ELR (cell line): ENCODE measurements at regions not wholly inside any gene's neighbourhood (a gene's known extent, or its start where the extent isn't known, plus 50 kb on each side); places are given as distances from the start of the nearest gene placed in this dataset.
A peak's percentile ranks its signal among the peaks of the same experiment; 100 is the strongest.
"Not testable (repeated sequence)": the region's sequence is repeated elsewhere in the genome, so short reads cannot be mapped to it uniquely, and the experiment has no call there.

Source experiments
- DNase-seq: peaks from one replicate; pipeline ENCODE4 v3.0.0-alpha.2; 2015; ENCODE audit warnings: low read depth

DNA sequence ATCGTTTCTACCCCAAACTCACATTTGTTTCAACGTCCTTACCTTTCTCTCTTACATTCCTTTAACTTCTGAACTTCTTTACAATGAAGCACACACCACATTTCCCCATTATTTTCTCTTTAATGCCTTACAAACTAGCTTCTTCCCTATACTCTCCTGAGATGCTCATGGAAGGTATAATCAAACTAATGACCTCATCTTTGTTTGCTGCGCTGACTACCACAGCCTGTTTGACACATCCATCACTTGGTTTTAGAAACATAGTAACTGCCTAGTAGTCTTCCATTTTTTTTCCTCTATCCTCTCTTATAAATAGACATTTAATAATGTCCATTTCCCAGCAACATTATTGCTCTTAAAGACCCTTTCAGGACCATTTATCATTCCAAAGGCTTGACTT, 230.5 kb upstream of the LRTM1 start:
- DNase-seq = peak; percentile 52

DNA sequence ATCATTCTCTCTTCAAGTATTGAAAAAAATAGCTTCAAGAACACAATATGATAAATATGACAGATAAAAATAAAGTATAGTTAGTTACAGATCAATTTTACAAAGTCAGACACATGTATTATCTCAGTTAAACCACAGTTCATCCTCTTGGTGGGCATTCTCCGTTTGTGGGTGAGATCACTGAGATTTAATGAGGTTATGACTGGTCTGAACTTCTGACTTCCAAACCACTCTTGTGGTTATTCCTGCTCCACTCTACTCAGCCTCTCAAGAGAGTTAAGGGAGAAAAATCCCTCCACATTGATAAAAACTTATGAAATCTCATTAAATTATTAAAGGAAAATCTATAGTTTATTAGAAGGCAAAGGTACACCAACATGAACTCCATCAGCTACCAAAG, 229.9 kb upstream of the LRTM1 start:
- DNase-seq = peak; percentile 87

DNA sequence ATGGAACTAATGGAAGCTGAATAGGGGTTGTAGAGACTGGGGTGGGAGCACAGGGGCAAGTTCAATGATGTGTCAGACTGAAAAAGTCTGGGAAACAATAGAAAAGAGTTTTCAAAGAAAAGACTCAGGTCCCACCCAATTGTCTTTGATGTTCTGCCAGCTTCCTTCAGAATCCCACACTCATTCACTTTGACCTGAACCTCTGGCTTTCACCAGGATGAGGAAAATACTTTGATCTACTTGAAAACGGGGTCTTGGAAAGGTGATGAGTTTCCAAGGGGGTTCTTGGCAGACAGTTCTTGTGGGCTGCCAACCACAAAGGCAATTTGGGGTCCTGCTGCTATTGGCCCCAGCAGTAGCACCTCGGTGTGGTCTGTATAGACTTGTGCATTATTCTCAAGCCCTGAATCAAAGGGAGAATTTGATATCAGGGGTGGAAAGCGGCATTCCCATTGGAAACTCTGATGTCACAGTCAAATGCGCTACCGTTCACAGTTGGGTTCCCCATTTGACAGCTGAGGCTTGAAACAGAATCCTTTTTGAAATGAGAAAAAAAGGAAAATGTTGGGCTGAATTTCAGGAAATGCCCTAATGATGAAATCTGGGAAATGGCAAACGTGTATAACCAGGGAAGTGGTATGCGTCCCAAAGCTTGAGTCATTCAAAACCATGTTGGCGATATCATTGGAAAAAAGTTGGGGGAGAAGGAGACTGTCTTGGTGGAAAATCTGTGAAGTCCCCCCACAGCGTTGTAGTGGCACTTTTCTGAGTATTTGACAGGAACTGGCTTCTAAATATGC, 229.2 kb upstream of the LRTM1 start:
- peak; percentile 82 for DNase-seq

DNA sequence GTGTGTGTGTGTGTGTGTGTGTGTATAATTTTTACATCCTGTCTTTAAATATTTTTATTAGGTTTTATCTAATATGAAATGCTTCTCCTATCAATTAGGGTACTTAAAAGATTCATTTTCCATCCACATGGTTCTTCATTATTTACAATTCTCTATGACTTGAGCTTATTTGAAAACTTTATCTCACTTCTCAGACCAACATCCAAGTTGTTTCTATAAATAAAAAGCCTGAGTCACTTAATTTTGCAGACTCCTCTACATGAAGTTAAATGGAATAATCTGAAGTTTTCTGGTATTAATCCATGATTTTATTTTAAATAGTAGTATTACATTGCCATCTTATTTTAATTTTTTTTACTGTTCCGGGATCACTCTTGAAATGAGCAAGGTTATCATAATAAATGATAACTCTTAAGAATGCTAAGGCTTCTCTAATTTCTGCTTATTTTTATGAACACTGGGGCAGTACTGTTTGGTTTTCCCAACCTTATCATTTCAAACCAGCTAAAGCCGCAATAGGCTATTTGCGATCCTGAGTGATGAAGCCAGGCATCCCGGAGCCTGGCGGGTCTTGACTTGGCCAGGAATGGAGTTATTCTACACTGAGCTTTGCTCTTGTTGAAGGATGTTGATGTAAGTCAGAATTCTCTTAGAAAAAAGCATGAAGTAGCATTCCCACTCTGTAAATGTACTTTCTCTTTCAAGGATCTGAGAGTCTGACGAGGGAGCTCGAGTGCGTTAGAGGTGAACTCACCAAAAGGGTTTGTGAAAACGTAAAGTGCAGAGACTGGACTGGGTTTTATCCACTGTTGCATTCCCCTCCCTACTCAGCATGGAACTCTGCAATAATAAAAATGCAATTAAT, 220.2 kb upstream of the LRTM1 start:
- peak; percentile 8 for DNase-seq

DNA sequence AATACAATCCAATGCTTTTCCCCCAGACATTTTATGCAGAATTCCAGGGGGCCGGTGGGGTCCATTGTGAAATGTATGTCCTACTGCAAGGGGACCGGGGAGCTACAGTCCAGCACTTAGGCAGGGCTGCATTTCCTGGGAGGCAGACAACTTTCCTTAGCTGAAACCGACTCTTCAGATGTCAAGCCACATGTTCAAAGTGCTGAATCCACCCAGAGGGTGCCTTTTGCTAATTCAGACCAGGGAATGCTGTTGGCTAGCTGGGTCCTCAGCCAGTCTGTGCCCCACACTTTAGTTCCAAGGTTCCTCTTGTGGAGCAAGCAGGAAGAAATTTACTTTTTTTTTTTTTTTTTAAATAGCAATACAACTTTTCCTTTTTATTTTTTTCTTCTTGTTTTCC, 219.5 kb upstream of the LRTM1 start:
- DNase-seq = no peak

DNA sequence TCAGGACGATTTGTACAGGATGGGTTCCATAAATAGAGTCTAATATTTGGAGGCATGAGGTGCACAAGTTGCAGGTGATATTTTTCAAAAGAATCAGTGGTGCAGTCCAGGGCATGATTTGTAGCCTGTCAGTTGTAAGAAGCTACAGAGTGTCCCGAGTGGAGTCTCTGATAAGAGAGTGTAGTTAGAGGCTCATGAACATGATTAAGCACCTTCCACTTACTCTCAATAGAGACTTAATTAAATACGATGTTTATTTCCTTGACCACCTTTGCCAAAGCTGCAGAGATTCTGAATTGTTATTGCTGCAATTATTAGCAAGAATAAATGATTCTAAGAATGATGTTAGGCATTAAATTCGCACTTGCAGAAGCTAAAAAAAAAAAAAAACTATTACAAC, 218.4 kb upstream of the LRTM1 start:
- no peak for DNase-seq

DNA sequence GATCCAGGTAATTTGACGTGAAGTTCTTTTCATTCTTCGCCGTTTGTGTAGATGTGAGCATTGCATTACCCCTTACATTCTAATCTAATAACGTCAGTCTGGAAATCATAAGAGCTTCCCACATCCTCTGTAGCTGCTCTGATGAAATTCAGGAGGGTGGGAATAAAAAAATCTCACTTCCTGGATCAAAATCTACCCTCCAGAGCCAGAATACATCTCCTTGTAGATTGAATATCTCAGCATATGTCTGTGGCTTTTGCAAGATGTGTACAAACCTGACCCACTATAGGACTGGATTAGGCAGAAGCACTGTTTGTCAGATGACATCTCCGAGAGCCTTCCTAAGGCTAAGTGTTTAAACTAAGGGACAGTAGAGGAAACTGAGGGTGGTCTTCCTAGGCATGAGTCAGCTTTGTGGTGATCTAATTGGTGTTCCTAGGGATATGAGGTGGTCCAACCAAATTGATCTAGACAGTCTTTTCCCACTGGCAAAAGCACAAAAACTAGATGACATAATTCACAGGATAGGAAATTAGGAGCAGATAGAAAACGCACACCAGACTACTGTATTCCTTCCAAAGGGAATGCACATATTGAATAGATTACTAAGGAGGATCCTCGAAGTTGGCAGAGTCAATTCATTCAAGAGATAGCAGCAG, 216.3 kb upstream of the LRTM1 start:
- peak; percentile 94 for DNase-seq

DNA sequence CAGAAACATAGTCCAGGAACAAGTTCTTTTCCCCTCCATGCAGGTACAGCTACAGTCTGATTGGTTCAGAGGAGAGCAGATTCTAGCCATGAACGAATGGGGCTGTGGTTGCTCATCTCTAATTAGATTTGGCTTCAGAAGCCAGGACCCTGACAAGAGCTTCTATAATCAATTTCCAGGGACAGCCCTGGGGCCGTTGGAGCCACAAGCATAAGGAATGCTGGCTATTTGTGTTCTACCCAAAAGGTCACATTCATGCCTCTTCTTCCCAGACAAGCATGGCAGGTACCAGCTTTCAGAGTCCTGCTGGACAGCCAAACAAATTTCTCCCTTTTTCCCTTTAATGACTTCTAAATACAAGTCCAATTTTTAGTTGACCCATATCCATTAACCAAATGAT, 215.5 kb upstream of the LRTM1 start:
- DNase-seq = peak; percentile 27

DNA sequence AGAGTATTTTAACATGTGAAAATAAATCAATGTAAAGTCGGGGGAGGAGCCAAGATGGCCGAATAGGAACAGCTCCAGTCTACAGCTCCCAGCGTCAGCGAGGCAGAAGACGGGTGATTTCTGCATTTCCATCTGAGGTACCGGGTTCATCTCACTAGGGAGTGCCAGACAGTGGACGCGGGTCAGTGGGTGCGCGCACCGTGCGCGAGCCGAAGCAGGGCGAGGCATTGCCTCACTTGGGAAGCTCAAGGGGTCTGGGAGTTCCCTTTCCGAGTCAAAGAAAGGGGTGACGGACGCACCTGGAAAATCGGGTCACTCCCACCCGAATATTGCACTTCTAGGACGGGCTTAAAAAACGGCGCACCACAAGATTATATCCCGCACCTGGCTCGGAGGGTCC, 208.4 kb upstream of the LRTM1 start:
- DNase-seq = not testable (repeated sequence)

DNA sequence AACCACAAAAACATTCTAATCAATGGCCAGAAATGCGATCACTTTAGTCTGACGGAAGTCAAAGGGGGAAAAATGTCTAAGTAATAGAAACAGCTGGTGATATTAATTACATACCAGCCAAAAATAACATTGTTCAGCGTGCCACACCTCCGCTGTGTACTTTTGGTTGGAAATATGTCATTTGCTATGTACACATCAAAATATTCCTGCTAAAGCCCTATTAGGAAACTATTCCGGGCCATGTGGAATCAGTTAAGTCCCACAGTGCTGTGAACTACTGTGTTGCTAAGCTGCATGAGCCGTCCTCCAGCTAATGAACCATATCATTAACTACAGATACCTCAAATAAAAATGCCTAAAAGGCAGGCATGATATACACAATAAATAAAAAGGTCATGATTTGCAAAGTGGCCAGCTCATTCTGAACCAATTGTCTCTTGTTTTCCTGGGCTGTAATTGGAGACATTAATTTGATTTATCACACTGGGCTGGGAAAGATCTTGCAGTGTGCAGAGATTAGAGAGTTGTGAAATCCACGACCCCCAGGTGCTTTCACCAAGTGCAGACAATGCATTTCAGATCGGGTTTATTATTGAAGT, 200.5 kb upstream of the LRTM1 start:
- DNase-seq = no peak

DNA sequence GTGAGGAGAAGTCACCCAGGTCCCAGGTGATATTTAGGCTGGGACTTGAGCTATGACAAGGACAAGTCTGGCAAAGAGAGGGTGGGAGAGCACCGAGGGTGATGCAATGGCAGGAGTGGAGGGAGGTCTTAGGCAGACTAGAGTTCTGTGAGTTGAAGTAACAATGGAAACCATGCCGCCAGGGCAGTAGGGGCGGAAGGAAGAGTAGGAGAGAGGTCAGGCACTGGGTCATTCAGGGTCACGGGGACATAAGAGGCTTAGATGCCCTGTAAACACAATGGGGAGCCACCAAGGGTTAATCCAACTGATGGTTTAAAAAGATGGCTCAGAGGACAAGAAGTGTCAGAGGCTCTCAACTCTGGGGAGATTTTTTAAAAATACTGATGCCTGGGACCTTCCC, 199.7 kb upstream of the LRTM1 start:
- no peak for DNase-seq

DNA sequence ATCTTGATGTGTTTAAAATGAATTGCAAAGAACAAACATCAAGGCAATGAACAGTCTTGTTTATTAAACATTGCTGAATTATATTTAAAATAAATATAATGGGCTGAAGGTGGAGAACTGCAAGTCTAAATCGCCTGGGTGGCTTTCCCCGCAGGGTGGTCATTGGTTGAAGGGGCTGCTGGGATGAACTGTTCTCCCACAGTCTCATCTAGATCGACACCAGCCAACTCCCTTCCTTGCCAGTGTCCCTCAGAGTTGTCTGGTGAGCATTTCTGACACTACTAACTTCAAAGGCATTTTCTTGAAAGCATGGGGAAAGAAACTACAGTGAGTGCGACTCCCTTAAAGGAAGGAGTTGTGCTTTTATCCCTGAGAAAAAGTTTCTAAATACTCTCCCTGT, 196.5 kb upstream of the LRTM1 start:
- DNase-seq = no peak
